GM13977 (cell line): ENCODE measurements at regions not wholly inside any gene's neighbourhood (a gene's known extent, or its start where the extent isn't known, plus 50 kb on each side); places are given as distances from the start of the nearest gene placed in this dataset.

Experiments used
- DNase-seq: peaks from one replicate; pipeline ENCODE4 v3.0.0; 2012; ENCODE audit warnings: low spot score
- in situ Hi-C: fragments of 300-500 bp; cut with MboI; formaldehyde crosslinking; loops from one replicate; pipeline ENCODE4 v1.12.0; 2022; ENCODE audit warnings: low sequenced_read_pairs, low pct_unique_long_range_greater_than_20kb, mixed read lengths, inconsistent platforms; ENCODE audit not compliant: unreplicated experiment
- TF ChIP-seq, protein P1 (sequence below): IDR thresholded peaks from 2 replicates; pipeline ENCODE4 v1.5.1; 2012; ENCODE audit warnings: mild to moderate bottlenecking, control low read depth; ENCODE audit not compliant: insufficient read depth; ENCODE audit errors: extremely low read depth, missing control alignments

DNA sequence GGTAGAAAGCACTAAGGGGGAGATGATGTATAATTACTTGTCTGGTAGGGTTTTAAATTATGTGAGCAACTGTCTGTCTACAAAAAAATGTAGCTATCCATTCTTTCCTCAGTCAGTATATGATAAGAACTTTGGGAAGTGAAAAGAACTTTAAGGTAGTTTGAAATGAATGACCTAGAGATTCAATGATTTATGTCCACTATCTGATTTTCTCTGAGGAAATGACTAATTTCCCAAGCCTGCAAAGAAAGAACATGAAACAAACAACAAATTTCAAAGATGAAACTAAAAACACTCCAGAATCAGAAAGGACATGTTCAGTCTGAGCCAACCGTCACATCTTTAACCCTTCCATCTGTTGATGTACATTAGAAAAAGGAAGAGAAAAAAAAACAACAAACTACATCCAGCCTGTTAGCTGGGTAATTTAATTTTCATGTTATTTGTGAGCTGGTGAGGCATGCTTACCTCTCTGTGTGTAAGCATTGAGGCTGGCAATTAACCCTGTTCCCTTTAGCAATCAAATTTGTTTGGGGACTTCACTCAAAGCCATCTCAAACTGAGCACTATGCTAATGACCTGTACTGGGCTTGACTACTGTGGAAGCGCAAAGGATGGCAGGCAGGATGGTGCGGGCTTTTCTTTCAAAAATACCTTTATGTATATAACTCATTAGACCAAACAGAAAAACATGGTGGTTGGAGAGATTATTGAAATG is 220.1 kb downstream of the TUSC7 start:
- DNase-seq = no peak
- in situ Hi-C loops = no loop called here
- TF ChIP-seq, protein P1, sequence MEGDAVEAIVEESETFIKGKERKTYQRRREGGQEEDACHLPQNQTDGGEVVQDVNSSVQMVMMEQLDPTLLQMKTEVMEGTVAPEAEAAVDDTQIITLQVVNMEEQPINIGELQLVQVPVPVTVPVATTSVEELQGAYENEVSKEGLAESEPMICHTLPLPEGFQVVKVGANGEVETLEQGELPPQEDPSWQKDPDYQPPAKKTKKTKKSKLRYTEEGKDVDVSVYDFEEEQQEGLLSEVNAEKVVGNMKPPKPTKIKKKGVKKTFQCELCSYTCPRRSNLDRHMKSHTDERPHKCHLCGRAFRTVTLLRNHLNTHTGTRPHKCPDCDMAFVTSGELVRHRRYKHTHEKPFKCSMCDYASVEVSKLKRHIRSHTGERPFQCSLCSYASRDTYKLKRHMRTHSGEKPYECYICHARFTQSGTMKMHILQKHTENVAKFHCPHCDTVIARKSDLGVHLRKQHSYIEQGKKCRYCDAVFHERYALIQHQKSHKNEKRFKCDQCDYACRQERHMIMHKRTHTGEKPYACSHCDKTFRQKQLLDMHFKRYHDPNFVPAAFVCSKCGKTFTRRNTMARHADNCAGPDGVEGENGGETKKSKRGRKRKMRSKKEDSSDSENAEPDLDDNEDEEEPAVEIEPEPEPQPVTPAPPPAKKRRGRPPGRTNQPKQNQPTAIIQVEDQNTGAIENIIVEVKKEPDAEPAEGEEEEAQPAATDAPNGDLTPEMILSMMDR = no peak

- TF ChIP-seq, protein P1 = no peak
- DNase-seq = no peak
- in situ Hi-C loops = no loop called here
These were observed 221.2 kb downstream of the TUSC7 start for GRCh38 chr3:116930786-116931185.

DNA sequence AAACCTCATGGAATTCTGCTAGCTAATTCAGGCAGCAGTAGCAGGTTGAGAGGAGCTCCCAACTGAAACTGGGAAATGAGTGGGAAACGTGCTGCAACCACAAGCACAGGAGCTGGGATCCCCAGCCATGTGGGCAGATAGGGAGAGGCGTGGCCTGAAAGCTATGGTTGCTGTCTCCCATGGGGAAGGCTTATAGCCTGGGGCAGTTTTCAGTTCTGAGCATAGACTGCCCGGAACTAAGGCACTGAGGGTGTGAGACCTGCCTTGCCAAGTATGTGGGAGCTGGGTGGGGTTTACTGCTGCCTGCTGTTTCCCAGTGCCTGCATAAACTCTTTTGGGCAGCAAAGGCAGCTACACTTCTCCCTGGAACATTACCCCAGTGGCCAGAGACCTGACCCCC is 229.5 kb downstream of the TUSC7 start:
- in situ Hi-C loops = no loop called here
- DNase-seq = no peak
- TF ChIP-seq, protein P1 = no peak

DNA sequence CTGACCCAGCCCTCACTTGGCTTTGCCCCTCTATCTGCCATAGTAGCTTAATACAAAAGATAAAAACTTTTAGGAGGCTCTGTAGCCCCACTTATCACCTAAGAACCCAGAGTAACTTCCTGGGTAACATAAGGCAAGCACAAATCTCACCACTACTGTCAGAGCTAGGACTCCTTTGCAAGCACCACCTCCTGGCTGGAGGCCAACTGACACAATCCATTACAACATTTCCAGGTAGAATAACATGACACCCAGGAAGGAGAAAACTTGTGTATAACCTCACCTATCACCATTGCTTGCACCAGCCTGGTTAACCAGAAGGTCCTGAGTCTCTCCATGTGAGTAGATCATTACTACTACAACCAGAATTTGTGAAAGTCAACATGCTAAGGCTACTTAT is 230.0 kb downstream of the TUSC7 start:
- in situ Hi-C loops = no loop called here
- no peak for DNase-seq
- TF ChIP-seq, protein P1 = no peak

- DNase-seq = no peak
- in situ Hi-C loops = no loop called here
- TF ChIP-seq, protein P1 = no peak
These were observed 231.1 kb downstream of the TUSC7 start for GRCh38 chr3:116940719-116941118.

- TF ChIP-seq, protein P1 = no peak
These were observed 236.8 kb downstream of the TUSC7 start for GRCh38 chr3:116946376-116946775.

DNA sequence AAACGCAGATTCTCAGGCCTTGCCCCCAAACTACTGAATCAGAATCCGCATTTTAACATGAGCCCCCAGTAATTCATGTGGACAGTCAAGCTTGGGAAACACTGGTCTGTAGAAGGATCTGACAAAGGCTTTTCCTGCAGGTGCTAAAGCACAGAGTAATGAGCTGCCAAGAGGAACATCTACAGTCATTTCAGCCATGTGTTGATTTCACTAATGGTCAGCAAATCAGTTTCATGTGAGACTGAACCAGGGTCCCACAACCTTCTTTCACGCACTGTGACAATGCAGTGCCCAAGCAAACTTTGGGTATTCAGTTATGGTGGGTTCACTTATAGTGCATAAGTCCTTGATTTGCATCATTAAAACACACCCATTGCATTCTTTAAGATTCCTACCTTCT is 237.6 kb downstream of the TUSC7 start:
- TF ChIP-seq, protein P1 = no peak
- DNase-seq = no peak
- in situ Hi-C loops = no loop called here

More at GRCh38 chr3:116946376-116946775, 236.8 kb downstream of the TUSC7 start:
- in situ Hi-C loops = no loop called here
- DNase-seq = no peak
